ENCODE measurements at regions not wholly inside any gene's neighbourhood (a gene's known extent, or its start where the extent isn't known, plus 50 kb on each side); places are given as distances from the start of the nearest gene placed in this dataset.
"Not testable (repeated sequence)": the region's sequence is repeated elsewhere in the genome, so short reads cannot be mapped to it uniquely, and the experiment has no call there.

DNA sequence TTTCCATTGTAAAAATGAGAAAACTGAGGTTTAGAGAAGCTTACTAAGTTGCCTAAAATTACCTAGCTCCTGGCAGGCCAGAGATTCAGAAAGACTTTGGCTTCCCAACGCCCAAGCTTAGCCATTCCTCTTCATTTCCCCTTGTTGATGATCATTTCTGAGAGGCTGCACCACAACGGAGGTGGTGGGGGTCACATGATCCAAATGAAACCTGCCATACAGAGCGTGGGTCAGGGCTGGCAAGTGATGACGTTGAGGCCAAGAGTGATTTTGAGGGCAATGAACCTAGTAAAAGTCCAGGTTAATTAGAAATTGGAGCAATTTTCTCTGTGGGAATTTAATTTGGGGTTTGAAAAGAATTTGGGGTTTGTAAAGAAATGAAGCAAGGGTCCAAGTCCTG, 109.9 kb downstream of the TMEM182 start:
- no peak for DNase-seq

DNA sequence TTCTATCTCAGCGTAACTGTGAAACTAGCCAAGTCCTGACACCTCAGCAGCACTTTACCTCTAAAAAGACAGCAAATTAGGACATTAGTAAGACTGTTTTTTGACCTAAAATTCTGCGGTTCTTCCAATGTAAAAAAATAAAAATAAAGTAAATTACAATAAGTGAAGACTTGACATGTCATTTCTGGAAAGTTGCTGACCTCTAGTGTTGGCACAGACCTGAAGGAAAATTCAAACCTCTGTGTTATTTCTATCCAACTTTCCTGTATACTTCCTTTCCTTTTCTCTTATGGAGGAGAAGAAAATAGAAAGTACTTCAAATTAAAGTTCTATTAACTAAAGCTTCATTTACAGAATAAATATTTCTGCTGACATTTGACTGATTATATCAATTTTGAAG, 110.6 kb downstream of the TMEM182 start:
- no peak for DNase-seq

DNA sequence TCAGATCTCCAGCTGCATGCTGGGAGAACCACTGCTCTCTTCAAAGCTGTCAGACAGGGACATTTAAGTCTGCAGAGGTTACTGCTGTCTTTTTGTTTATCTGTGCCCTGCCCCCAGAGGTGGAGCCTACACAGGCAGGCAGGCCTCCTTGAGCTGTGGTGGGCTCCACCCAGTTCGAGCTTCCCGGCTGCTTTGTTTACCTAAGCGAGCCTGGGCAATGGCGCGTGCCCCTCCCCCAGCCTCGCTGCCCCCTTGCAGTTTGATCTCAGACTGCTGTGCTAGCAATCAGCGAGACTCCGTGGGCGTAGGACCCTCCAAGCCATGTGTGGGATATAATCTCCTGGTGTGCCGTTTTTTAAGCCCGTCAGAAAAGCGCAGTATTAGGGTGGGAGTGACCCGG, 117.7 kb downstream of the TMEM182 start:
- DNase-seq, result not testable (repeated sequence)

DNA sequence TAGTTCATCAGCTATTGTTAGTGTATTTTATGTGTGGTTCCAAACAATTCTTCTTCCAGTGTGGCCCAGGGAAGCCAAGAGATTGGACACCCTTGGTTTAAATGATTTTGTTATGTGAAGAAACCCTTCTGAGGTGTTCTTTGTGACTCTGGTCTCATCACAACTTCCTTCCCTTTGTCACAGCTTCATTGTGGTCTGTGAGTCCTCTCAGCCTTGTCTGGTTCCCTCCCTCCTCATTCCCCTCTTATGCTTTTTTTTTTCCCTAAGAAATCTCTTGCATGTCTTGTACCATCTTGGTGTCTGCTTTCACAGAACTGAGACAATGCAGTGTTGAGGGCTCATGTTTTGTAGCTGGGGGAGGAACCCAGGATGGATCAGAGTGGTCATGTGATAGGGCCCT, 118.9 kb downstream of the TMEM182 start:
- DNase-seq, result no peak

DNA sequence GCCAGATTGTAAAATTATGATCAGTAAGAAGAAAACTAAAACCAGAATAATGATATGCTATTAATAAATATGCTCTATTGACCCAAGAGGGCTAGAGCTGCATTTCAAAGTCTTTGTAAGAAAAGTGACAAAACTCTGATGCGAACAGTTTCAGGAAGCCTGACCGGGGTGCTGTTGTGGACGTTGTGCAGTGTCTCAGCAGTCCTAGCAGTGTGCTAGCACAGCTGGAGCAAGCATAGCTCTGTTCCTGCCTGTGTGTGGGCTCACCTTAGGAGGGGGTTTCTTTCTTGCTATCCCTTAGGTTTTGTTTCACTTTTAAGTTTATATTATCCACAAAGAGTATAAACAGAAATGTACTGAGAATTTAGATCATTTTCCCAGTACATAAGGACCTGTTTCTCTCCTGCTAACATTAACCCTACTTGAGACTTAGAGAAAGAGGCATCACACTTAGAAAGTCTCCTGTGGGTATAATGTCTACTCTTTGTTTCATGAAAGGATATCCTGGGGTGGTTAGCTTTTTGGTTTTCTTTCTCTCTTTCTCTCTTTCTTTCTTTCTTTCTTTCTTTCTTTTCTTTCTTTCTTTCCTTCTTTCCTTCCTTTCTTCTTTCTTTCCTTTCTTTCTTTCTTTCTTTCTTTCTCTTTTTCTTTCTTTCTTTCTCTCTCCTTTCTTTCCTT, 124.5 kb downstream of the TMEM182 start:
- DNase-seq, result no peak

DNA sequence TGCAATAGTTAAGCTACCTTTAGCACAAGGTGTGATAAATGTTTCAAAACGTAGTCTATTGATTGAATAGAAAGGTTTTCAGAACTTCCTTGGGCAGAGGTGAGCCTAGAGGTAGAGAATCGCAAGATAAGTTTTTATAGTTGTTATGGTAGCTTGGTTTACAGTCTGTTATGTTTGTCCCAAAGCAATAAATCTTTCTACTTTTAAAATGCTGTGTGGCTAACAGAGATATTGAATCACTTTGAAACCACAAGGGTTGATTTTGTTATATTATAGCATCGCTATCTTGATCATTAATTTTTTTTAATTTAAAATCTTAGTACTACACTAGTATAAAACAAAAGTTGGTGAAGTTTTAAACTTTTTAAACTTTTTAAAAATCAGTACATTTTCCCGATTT, 126.7 kb downstream of the TMEM182 start:
- DNase-seq, result no peak

DNA sequence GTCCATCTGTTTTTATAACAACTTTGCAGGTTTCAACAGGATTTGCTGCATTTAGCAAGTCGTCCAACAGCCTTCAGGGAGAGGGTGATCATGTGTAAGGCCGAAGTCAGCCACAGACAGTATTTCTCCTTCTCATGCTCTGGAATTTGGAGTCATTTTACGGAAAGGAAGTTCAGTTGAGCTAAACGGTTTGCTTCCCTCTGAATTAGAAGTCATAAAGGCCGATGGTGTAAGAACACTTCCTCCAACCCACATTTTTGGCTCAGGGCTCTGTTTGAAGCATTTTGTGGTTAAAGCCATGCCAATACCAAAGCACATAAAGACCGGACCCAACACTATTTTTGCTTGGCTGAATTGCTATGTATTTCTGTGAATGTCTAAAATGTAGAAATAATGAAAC, 129.5 kb downstream of the TMEM182 start:
- DNase-seq, result no peak

DNA sequence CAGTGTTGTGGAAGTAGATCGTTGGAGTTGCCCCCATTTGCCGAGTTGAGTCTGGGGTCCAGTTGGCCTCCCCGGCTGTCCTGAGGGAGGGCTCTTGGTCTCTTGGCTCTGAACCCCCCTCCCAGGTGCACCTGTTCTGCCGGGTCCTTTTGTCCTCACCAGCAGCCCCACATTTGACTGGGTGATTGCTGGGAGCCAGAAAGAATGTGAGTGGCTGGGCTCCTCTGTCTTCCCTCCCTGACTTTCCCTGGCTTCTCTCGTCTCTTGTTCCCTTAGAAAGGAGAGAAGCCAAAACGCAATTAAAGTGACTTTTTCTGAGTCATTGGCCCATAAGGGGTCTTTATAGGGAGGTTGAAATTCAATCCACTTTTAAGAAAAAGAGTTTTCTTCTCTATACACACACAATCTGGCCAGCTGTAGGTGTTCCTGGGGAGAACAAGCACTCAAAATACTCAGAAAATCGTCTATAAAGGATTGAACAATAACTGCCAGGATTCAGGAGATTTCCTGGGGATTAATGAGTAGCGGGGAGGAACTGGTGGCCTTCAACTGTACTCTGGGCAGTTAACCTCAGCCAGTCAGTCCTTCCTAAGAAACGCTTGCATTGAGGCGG, 131.0 kb downstream of the TMEM182 start:
- no peak for DNase-seq

DNA sequence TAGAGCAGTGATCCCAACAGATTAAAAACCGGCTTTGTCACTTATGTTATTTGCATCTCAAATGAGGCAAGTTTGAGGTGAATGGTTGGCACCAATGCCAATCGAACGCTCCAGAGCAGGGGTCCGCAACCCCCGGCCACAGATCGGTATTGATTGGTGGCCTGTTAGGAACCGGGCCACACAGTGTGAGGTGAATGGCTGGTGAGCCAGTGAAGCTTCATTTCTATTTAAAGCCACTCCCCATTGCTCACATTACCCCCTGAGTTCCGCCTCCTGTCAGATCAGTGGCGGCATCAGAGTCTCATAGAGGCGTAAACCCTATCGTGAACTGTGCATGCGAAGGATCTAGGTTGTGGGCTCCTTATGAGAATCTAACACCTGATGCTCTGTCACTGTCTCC, 132.0 kb downstream of the TMEM182 start:
- DNase-seq, result no peak

DNA sequence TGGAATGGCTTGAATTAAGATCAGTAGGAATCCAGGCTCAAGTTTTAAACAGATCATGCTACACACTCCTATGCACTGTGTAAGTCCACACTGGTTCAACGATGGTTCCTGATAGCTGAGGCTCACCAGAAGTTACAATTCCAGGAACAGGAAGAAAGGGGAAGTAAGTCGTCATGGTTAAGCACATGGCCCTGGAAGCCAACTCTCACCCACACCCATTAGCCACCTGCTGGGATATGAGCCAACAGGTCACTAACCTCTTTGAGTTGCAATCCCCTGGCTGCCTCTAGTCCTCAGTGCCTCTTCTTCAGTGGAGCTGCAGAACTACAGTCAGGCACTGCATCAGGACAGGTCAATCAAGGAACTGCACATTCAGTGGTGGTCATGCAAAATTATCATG, 133.5 kb downstream of the TMEM182 start:
- DNase-seq, result no peak

DNA sequence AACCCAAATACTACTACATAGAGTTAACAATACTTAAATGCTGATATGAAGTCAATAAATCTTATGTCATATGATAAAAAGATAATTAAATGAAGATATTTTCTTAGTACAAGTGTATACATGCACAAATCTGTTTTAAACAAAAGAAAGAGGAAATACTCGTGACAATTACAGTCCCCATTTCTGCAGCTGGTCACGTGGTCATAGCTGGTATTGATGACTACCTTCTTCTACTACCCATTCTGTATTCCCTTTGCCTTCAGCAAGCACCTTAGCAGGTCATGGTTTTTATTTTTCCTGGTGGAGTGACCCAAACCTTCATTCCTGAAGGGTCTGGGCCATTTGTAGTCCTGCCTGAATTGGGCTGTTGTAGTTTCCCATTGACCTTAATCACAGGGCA, 147.4 kb downstream of the TMEM182 start:
- DNase-seq, result not testable (repeated sequence)

DNA sequence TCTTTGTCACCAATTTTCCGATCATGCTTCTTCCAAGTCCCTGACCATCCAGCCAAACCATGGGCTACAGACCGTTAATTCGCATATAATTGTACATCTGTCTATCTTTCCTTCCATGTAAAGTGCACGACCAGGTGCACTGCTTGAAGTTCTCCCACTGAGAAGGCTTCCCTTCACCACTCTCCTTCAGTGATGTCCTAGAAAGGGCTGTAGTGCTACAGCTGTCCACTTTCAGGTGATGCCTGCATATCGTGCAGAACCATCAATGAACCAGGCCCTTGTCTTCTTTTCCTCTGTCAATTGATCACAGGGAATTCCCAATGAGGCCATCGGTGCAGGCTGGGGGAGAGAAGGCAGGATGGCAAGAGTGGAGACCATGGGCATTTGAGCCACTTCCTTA, 148.9 kb downstream of the TMEM182 start:
- DNase-seq, result no peak

DNA sequence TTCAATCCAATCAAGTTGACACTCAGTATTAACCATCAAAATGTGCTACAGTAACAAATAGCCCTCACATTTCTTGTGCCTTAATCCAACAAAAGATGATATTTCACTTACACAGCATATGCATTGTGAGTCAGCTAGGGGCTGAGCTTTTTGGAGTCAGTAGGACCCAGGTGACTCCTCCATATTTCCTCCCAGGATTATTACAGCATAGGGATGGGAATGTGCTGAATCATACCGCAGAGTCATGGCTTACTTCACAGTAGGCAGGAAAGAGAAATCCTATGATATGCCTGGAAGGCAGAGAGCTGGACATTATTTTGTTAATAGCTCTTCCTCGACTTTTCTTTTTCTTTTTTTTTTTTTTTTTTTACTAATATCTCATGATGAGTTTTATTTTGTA, 153.3 kb downstream of the TMEM182 start:
- no peak for DNase-seq

DNA sequence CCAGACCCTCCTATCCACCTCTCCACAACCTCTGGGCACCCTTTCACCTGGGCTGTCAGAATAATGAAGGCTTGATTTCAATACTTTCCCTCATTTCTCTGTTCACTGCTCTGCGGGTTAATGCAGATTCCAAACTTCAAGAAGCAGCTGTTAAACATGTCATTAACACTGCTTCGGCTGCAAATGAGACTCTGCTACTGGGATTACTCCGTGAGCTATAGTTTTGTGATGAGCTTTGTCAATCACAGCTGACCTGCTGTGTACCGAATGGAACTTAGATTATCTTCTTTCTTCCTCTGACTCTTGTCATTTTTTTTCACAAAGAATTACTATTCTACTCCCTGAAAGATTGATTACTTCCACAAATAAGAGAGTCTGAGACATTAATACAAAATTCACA, 160.5 kb downstream of the TMEM182 start:
- DNase-seq, result no peak

DNA sequence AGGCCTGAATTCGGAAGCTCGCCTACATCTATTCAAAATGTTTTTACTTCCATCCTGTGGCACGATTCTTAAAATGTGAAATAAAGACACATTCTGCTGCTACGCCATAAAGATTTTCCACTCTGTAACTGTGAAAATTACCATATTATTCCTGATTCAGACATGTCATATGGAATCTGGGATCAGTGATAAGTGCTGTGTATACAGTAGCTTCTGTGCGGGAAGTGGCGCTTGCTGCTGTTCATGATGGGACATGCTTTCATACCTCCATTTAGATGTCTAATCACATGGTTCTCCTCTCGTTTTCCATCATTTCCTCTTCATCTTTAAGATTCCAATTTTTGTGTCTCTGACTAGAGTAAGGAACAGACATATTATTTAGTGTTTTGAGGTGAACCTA, 163.2 kb downstream of the TMEM182 start:
- no peak for DNase-seq

DNA sequence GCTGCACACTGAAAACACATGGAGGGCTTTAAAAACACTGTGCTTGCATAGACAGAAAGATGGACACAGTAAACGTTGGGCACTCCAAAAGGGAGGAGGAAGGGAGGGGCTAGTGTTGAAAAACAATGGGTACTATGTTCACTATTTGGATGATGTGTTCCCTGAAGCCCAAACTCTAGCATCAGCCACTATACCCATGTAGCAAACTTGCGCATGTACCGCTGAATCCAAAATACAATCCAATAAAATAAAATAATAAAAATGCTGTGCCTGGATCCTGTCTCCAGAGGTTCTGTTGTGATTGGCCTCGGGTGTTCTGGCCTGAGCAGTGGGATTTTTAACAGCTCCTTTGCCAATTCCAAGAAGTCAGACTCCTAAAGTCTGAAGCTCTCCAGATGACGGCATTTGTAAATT, 166.0 kb downstream of the TMEM182 start:
- DNase-seq, result no peak

DNA sequence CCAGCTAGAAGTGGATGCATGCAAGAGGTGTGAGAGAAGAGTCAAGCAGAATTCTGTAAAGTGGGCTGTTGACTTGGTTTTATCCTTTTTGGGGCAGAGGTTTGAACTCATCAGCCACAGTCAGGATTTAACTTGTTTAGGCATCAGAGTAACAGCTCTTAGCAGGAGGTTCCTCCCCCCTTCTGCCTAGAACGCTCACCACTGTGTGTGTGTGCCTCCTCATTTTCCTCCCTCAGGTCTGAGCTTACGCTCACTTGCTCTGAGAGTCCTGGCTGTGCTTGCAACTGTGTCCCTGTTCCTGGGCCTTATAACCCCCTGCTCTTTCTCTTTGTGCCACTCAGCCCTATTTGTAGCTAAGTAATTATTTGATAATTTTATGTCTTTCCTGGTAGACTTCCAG, 167.9 kb downstream of the TMEM182 start:
- DNase-seq, result no peak

DNA sequence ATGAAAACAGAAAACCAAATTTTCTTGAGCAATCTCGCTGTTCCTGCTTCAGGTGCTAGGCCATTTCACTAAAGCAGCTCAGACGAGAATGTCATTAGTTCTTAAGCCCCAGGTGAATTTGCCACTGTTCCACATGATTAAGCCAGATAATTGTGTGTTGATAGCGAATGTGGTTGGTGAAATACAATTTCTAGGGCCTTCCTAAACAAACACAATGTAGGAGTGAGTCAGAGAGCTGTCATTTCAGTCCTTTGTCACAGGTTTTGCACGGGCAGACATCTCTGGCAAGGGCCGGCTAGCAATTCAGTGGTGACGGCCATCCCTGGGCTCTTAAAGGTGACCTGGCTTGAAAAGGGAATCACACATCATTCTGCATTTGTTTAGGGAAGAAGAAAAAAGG, 170.7 kb downstream of the TMEM182 start:
- peak; percentile 79 for DNase-seq

DNA sequence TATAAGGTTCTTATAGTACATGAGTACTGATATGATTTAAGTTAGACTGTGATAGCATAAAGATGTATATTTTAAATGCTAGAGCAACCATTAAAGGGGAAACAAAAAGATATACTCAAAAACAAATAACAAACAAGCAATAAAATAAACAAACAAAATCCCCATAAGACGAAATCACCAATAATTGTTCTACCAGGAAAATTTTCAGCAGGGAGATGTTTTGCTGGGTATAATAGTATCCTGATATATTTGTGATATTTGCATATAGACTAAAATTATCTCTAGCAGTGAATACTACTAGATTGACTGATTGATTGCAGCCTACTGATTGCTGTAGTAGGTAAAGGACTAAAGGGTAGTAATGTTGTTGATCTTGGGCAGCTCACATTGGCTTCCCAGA, 177.4 kb downstream of the TMEM182 start:
- DNase-seq, result no peak

DNA sequence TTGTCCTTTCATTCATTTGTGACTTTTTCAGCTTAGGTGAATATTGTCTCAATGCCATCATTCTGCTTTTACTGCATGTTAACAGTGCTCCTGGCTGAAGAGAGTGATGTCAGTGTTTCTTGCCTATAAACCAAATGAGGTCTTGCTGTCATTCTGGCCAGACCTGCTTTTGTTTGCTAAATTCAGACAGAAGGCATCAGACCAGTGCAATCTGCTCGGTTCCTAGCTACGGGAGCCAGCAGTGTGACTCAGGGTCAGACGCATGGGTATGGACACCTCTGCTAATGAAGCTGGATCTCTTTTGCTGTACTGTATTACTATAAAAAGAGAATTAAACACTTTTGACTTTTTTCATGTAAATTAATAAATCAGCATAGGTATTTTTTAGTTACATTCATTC, 178.9 kb downstream of the TMEM182 start:
- no peak for DNase-seq

DNA sequence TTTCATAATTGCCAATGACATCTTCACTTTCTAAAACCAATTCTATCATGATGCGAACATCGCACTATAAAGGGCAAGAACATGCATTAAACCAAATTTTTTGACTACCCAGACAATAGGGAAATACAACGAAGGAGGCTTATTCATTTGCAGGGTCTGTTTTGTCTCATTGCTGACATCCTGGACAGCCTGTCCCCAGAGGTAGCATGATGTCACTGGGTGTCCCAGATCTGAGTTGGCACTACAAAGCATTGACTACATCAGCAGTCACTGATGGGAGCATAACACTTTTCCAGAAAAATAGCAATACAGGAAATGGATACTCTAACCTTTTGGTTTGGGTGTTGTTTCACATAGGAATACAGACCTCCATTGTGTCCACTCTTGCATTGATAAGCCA, 180.3 kb downstream of the TMEM182 start:
- no peak for DNase-seq

DNA sequence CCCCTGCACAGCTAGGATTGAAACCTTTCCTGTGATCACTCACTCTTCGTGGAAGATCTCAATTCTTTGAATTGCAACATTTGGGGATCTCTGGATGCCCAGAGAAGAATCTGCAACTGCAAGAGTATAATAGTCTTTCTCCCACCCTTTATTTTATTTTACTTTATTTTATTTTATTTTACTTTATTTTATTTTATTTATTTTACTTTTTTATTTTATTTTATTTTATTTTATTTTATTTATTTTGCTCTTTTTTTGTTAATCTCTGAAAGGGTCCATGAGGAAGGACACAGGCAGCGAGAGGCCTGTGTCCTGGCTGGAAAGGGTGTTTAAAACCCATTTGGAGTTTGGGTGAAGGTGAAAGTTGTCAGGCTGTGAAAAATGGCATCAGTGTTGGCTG, 181.4 kb downstream of the TMEM182 start:
- no peak for DNase-seq

DNA sequence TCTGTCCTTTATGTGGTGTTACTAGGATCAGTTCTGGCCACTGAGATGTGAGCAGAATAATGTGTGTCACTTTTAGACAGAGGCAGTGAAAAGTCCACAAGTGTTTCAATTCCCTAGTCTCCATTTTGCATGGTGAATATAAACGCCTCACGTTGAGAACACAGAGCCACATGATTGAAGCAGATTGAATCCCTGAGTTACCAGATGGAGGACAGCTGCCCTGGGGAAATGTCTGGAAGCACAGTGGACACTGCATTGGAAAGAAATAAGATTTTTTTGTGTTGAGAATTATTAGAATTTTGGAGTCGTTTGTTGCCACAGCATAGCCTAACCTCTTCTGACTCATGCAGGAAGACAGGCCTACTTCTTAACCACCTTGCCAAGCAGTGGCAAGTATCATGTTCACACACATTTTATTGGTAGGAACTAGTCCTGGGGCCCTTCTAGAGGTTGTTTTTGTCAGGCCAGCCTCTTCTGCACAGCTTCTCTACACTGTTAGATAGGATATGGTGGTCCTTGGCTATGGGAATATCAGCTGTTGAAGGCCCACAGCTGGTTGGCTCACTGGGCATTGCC, 188.6 kb downstream of the TMEM182 start:
- no peak for DNase-seq

DNA sequence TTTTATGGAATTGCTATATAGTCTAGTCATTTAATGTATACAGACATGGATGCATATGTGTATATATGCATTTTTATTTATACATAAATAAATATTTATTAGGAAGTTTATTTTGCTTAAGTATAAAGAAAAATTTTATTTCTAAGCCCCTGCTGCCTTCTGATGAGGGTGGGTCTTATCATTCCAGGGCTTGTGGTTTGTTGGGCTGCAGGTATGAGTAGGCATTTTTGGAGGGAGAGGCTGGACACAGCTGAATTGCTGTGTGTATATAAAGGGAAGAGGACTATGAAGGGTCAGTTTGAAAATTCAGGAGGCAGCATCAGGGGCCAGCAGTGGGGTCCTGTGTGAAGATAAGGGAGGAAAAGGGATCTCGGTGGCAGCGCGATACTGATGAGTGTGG, 189.4 kb downstream of the TMEM182 start:
- DNase-seq, result no peak

DNA sequence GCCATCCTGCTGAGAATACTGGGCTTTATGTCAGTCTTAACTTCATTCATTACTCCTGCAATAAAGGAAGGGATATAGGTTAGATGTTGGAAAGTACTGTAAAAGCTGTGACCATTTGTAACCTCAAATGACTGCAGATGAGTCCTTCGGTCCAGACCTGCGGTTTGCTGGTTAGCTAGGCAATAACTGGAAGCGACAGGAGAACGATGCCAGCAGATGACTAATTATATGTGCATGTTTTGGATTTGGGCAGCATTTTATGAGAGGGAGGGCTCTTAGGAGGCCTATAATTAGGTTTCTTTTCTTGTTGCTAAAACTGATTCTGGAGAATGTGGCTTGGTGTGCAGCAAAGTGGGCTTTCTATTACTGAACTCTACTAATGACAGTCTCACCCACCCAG, 205.6 kb downstream of the TMEM182 start:
- no peak for DNase-seq
